CD8-positive, alpha-beta memory T cell (primary cell): ENCODE measurements at regions not wholly inside any gene's neighbourhood (a gene's known extent, or its start where the extent isn't known, plus 50 kb on each side); places are given as distances from the start of the nearest gene placed in this dataset.
"Not testable (repeated sequence)": the region's sequence is repeated elsewhere in the genome, so short reads cannot be mapped to it uniquely, and the experiment has no call there.

Experiments
- CTCF ChIA-PET: fragments of 350-600 bp; sonication (Branson Sonifier 250); formaldehyde crosslinking; loops from one replicate; lab custom pipeline; 2021; ENCODE audit warnings: antibody characterized with exemption; lab: Charles Lee
- POLR2A ChIA-PET: fragments of 350-600 bp; sonication (Branson Sonifier 250); formaldehyde crosslinking; loops from one replicate; lab custom pipeline; 2021; ENCODE audit warnings: antibody characterized with exemption; lab: Charles Lee
- DNase-seq, 5 donors: peaks; one replicate each; pipeline versions ENCODE4 v3.0.0 to v3.0.0-alpha.2; 2020 to 2022; ENCODE audit warnings: mixed read lengths in 1 of 5
- H3K27ac ChIP-seq: one replicate; pipeline ENCODE4 v1.7.0; 2013; ENCODE audit warnings: low read depth, mild to moderate bottlenecking, low read length, moderate library complexity
- H3K27me3 ChIP-seq: 2 replicates; pipeline ENCODE4 v1.7.0; 2013; ENCODE audit warnings: low read length, mild to moderate bottlenecking; ENCODE audit not compliant: insufficient read depth, poor library complexity, severe bottlenecking
- H3K36me3 ChIP-seq: 2 replicates; pipeline ENCODE4 v1.7.0; 2013; ENCODE audit warnings: mild to moderate bottlenecking, low read length, moderate library complexity; ENCODE audit not compliant: insufficient read depth
- H3K4me1 ChIP-seq: 2 replicates; pipeline ENCODE4 v1.7.0; 2013; ENCODE audit warnings: mild to moderate bottlenecking, low read length, moderate library complexity; ENCODE audit not compliant: insufficient read depth
- H3K4me3 ChIP-seq: 2 replicates; pipeline ENCODE4 v1.7.0; 2013; ENCODE audit warnings: mild to moderate bottlenecking, low read length
- H3K9me3 ChIP-seq: 2 replicates; pipeline ENCODE4 v1.7.0; 2013; ENCODE audit warnings: mild to moderate bottlenecking, low read length
- H3K27ac Mint-ChIP-seq, 8 donors: one replicate each; pipeline ENCODE4 v1.8.0; 2020 to 2021; ENCODE audit warnings: mixed read lengths in 8 of 8, mild to moderate bottlenecking in 6 of 8, inconsistent platforms in 3 of 8, moderate library complexity in 3 of 8
- H3K27me3 Mint-ChIP-seq, 2 donors: one replicate each; pipeline ENCODE4 v1.8.0; 2020 to 2021; ENCODE audit warnings: mixed read lengths in 2 of 2, mild to moderate bottlenecking in 1 of 2, moderate library complexity in 1 of 2
- H3K36me3 Mint-ChIP-seq, 3 donors: one replicate each; pipeline ENCODE4 v1.8.0; 2020 to 2021; ENCODE audit warnings: mixed read lengths in 3 of 3, inconsistent platforms in 1 of 3, mild to moderate bottlenecking in 1 of 3
- H3K4me1 Mint-ChIP-seq, 3 donors: one replicate each; pipeline ENCODE4 v1.8.0; 2020 to 2021; ENCODE audit warnings: mixed read lengths in 3 of 3, inconsistent platforms in 1 of 3, mild to moderate bottlenecking in 1 of 3
- H3K4me3 Mint-ChIP-seq, 7 donors: one replicate each; pipeline ENCODE4 v1.8.0; 2020 to 2021; ENCODE audit warnings: mixed read lengths in 7 of 7, mild to moderate bottlenecking in 6 of 7, moderate library complexity in 4 of 7, inconsistent platforms in 2 of 7
- H3K9me3 Mint-ChIP-seq, 5 donors: one replicate each; pipeline ENCODE4 v1.8.0; 2020 to 2022; ENCODE audit warnings: mixed read lengths in 5 of 5, mild to moderate bottlenecking in 3 of 5, moderate library complexity in 2 of 5, inconsistent platforms in 1 of 5

DNA sequence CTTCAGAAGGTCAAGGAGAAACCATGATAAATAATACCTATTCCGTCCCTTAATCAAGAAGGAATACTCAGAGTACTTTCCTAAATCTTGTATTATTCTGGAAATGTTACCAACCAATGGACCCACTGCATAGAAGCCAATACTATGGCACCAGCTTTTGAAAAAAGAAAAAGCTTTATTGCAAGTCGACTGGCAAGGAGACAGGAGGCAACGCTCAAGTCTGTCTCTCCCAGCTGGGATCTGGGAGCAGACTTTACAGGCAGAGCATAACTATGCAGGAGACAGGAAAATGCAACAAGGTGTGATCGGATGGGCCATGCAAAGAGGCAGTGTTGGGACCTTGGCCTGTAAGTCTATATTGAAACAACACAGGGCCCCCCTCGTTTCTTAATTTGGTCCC lies 132.4 kb downstream of the CHD9NB start:
- Histone ChIP-seq H3K27me3 (no peaks in the 10 kb centered on the region), H3K36me3 (no peaks in the 10 kb centered on the region), H3K27ac (no peak overlapping the region), H3K4me3 (no peak overlapping the region), H3K4me1 (no peaks in the 10 kb centered on the region), H3K9me3 (no peaks in the 10 kb centered on the region)
- ChIA-PET POLR2A (no interaction called here), CTCF (no interaction called here)
- Mint-ChIP-seq H3K27me3 (peaks cover 1 to 31% of the 10 kb centered on the region in 2 donors), H3K9me3 (peaks cover 0 to 5% (median 0%) of the 10 kb centered on the region in 5 donors), H3K4me3 (no peak overlapping the region), H3K27ac (no peak overlapping the region), H3K4me1 (no peaks in the 10 kb centered on the region), H3K36me3 (no peaks in the 10 kb centered on the region)
- DNase-seq, result no peak

- Histone ChIP-seq H3K36me3 (no peaks in the 10 kb centered on the region), H3K4me1 (no peaks in the 10 kb centered on the region), H3K4me3 (no peak overlapping the region), H3K27me3 (no peaks in the 10 kb centered on the region), H3K27ac (no peak overlapping the region), H3K9me3 (no peaks in the 10 kb centered on the region)
- CTCF ChIA-PET, result no interaction called here
- no peaks in the 10 kb centered on the region for H3K4me1 Mint-ChIP-seq
- POLR2A ChIA-PET, result no interaction called here
- no peaks in the 10 kb centered on the region for H3K9me3 Mint-ChIP-seq
- no peaks in the 10 kb centered on the region for H3K36me3 Mint-ChIP-seq
- H3K27ac Mint-ChIP-seq, result no peak overlapping the region
- DNase-seq, result no peak
- H3K4me3 Mint-ChIP-seq, result no peak overlapping the region
- H3K27me3 Mint-ChIP-seq, result peaks cover 3 to 4% of the 10 kb centered on the region in 2 donors
These were observed 138.3 kb downstream of the CHD9NB start for GRCh38 chr16:52914428-52914827.

DNA sequence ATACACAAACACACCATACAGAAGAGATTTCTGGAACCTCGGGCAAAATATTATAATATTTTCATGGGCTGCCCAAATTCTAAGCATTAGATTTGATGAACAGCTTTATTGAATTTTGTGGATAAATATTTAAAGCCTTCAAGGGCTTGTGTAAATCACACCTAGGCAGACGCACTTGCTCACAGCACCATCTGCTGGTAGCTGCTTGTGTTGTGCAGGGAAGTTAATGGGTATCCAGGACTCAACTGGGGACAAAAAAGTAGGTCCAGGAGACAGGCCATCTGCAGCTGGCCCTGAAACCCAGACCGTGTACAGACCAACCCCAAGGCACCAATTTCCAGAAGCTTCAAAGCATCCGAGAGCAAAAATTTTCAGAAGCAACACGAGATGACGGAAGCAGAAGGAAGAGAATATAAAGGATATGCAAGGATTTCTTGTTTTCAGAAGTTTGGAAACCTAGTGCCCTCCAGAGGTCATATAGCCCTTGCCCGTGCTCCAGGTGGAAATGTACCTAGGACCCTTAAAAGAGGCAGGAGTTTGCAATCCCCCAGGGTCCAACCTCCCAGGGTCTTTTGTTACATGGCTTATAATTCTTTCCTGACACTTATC lies 140.0 kb downstream of the CHD9NB start:
- Mint-ChIP-seq H3K27ac (no peak overlapping the region), H3K27me3 (peaks cover 2 to 3% of the 10 kb centered on the region in 2 donors), H3K4me3 (no peak overlapping the region), H3K9me3 (no peaks in the 10 kb centered on the region), H3K36me3 (no peaks in the 10 kb centered on the region), H3K4me1 (no peaks in the 10 kb centered on the region)
- H3K4me1 ChIP-seq, result no peaks in the 10 kb centered on the region
- H3K4me3 ChIP-seq, result no peak overlapping the region
- DNase-seq, result no peak
- CTCF ChIA-PET, result no interaction called here
- no peaks in the 10 kb centered on the region for H3K9me3 ChIP-seq
- no peaks in the 10 kb centered on the region for H3K36me3 ChIP-seq
- POLR2A ChIA-PET, result no interaction called here
- no peak overlapping the region for H3K27ac ChIP-seq
- no peaks in the 10 kb centered on the region for H3K27me3 ChIP-seq

GRCh38 chr16:52908057-52908456 lies 144.6 kb downstream of the CHD9NB start:
- H3K4me3 Mint-ChIP-seq, H3K27ac Mint-ChIP-seq, H3K4me1 ChIP-seq, DNase-seq, H3K27me3 ChIP-seq, H3K4me1 Mint-ChIP-seq, CTCF ChIA-PET, H3K36me3 Mint-ChIP-seq, H3K27ac ChIP-seq, H3K4me3 ChIP-seq, H3K9me3 ChIP-seq, H3K9me3 Mint-ChIP-seq, H3K27me3 Mint-ChIP-seq, H3K36me3 ChIP-seq, POLR2A ChIA-PET: not testable (repeated sequence)

DNA sequence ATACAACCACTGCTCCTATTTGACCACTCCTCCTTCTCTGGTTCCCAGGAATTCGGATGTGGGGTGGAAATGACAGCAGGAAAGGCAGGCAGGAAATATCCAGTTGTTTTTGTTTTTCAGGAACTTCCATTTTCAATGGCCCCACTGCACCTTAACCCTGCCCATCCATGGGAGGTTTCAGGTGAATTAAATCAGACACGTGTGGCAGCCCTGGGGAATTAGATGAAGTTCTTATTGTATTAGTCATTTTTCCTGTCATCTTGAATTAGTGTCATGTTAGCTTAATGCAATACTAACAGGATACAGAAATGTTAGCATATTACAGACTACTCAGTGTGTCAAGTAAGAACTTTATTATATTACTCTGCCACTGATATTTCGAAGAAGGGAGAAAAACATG lies 146.4 kb downstream of the CHD9NB start:
- ChIA-PET CTCF (no interaction called here), POLR2A (no interaction called here)
- Mint-ChIP-seq H3K27me3 (peaks cover 2 to 8% of the 10 kb centered on the region in 2 donors), H3K36me3 (no peaks in the 10 kb centered on the region), H3K27ac (no peak overlapping the region), H3K4me1 (no peaks in the 10 kb centered on the region), H3K4me3 (no peak overlapping the region), H3K9me3 (peaks cover 0 to 4% (median 0%) of the 10 kb centered on the region in 5 donors)
- Histone ChIP-seq H3K36me3 (no peaks in the 10 kb centered on the region), H3K4me1 (no peaks in the 10 kb centered on the region), H3K9me3 (no peaks in the 10 kb centered on the region), H3K27ac (no peak overlapping the region), H3K27me3 (no peaks in the 10 kb centered on the region), H3K4me3 (no peak overlapping the region)
- no peak for DNase-seq

DNA sequence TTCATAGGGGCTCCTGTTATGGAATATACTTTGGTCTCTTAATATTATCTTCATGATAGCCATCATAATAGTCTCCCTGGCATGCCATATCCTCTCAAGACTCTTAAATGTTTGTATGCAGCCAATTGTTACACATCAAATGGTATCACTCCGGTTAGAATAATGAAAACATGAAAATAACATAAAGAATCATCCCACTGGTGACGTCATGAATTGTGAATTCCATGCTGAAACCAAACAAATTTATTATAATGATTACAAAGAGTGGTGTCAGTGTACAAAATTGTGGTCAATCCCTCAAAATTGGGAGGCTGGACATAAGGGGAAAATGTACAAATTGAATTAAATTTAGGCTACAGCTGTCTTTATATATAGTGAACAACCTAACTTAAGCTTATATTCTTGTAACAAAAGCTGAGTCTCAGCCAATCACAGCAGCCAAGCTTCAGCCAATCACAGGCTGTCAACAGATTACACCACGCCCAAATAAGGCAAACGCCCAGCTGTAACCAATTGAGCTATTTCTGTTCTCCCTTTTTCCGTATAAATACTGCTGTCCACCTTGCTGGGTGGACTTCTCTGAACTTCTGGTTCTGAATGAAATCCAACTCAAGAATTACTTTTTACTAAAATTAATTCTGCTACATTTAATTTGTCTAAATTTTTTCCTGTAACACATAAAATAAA lies 156.1 kb downstream of the CHD9NB start:
- H3K36me3 Mint-ChIP-seq, result no peaks in the 10 kb centered on the region
- Histone ChIP-seq H3K27ac (no peak overlapping the region), H3K36me3 (no peaks in the 10 kb centered on the region), H3K4me1 (no peaks in the 10 kb centered on the region), H3K27me3 (no peaks in the 10 kb centered on the region), H3K4me3 (no peak overlapping the region), H3K9me3 (no peaks in the 10 kb centered on the region)
- H3K27me3 Mint-ChIP-seq, result peaks cover 3 to 24% of the 10 kb centered on the region in 2 donors
- POLR2A ChIA-PET, result no interaction called here
- CTCF ChIA-PET, result no interaction called here
- no peak overlapping the region for H3K27ac Mint-ChIP-seq
- no peak overlapping the region for H3K4me3 Mint-ChIP-seq
- H3K9me3 Mint-ChIP-seq, result peaks cover 0 to 5% (median 4%) of the 10 kb centered on the region in 5 donors
- no peak for DNase-seq
- no peaks in the 10 kb centered on the region for H3K4me1 Mint-ChIP-seq

GRCh38 chr16:52874042-52874441 lies 178.7 kb downstream of the CHD9NB start:
- DNase-seq, result no peak
- H3K4me3 Mint-ChIP-seq, result no peak overlapping the region
- POLR2A ChIA-PET, result no interaction called here
- no peaks in the 10 kb centered on the region for H3K27me3 ChIP-seq
- no peaks in the 10 kb centered on the region for H3K4me1 ChIP-seq
- H3K36me3 ChIP-seq, result no peaks in the 10 kb centered on the region
- H3K4me3 ChIP-seq, result no peak overlapping the region
- peaks cover 4 to 9% of the 10 kb centered on the region in 2 donors for H3K27me3 Mint-ChIP-seq
- no peaks in the 10 kb centered on the region for H3K9me3 ChIP-seq
- H3K27ac ChIP-seq, result no peak overlapping the region
- no peak overlapping the region for H3K27ac Mint-ChIP-seq
- no peaks in the 10 kb centered on the region for H3K4me1 Mint-ChIP-seq
- no peaks in the 10 kb centered on the region for H3K36me3 Mint-ChIP-seq
- CTCF ChIA-PET, result no interaction called here
- peaks cover 0 to 2% (median 0%) of the 10 kb centered on the region in 5 donors for H3K9me3 Mint-ChIP-seq

DNA sequence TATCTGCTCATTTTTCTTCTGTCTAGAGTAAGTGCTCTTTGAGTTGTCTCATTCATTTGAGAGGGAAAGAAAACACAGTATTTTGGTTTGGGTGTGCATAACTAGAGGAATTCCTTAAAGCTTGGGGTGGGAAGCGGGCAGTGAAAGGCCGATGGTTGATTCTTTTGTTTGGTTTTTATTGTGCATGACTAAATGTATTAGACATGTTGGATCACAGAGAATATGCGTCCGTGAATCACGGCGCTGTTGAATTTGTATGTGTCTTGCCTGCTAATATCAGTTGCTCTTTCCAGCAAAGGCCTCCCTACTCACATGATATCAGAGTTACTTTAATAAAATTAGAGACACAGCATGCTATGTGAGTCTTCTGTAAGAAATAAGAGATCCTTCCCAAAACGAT lies 180.0 kb downstream of the CHD9NB start:
- H3K36me3 ChIP-seq, result no peaks in the 10 kb centered on the region

More for the DNA sequence above, 180.0 kb downstream of the CHD9NB start:
- Histone ChIP-seq H3K4me3 (no peak overlapping the region), H3K9me3 (no peaks in the 10 kb centered on the region), H3K27ac (no peak overlapping the region), H3K27me3 (no peaks in the 10 kb centered on the region), H3K4me1 (no peaks in the 10 kb centered on the region)
- CTCF ChIA-PET, result no interaction called here
- H3K4me1 Mint-ChIP-seq, result no peaks in the 10 kb centered on the region
- no peaks in the 10 kb centered on the region for H3K9me3 Mint-ChIP-seq
- no peak overlapping the region for H3K4me3 Mint-ChIP-seq
- H3K36me3 Mint-ChIP-seq, result no peaks in the 10 kb centered on the region
- POLR2A ChIA-PET, result no interaction called here
- H3K27me3 Mint-ChIP-seq, result peaks cover 4 to 9% of the 10 kb centered on the region in 2 donors
- no peak for DNase-seq
- no peak overlapping the region for H3K27ac Mint-ChIP-seq
